GM23338 (cell line): ENCODE measurements at regions not wholly inside any gene's neighbourhood (a gene's known extent, or its start where the extent isn't known, plus 50 kb on each side); places are given as distances from the start of the nearest gene placed in this dataset.

Source experiments
- ATAC-seq: fragments of 200-7000 bp; cut with Tn5 transposase; 3 replicates; pipeline ENCODE4 v1.9.1; 2020
- DNase-seq: peaks from one replicate; pipeline ENCODE4 v3.0.0-alpha.2; 2015; ENCODE audit warnings: low spot score
- H2AFZ ChIP-seq: fragments of 200-600 bp; sonication (generic); 2 replicates; pipeline ENCODE4 v1.8.0; 2016; ENCODE audit warnings: antibody characterized with exemption, mild to moderate bottlenecking, moderate library complexity
- H3F3A ChIP-seq: fragments of 200-600 bp; sonication (generic); replicated peaks from 2 replicates; pipeline ENCODE4 v1.8.0; 2017; ENCODE audit warnings: antibody characterized with exemption, mixed run types, low read depth
- H3K27ac ChIP-seq: fragments of 200-600 bp; sonication (generic); 2 replicates; pipeline ENCODE4 v1.6.1; 2016; ENCODE audit warnings: low read depth
- H3K27me3 ChIP-seq: fragments of 200-600 bp; sonication (generic); 2 replicates; pipeline ENCODE4 v1.8.0; 2016; ENCODE audit warnings: mild to moderate bottlenecking, mixed run types, moderate library complexity; ENCODE audit not compliant: insufficient read depth
- H3K36me3 ChIP-seq: fragments of 200-600 bp; sonication (generic); 2 replicates; pipeline ENCODE4 v1.8.0; 2016; ENCODE audit warnings: mild to moderate bottlenecking; ENCODE audit not compliant: insufficient read depth
- H3K4me1 ChIP-seq: fragments of 200-600 bp; sonication (generic); 2 replicates; pipeline ENCODE4 v1.8.0; 2016; ENCODE audit warnings: mild to moderate bottlenecking, moderate library complexity; ENCODE audit not compliant: insufficient read depth
- H3K4me2 ChIP-seq: fragments of 200-600 bp; sonication (generic); 2 replicates; pipeline ENCODE4 v1.7.1; 2017; ENCODE audit warnings: mixed run types
- H3K4me3 ChIP-seq: fragments of 200-600 bp; sonication (generic); 2 replicates; pipeline ENCODE4 v1.6.1; 2016; ENCODE audit warnings: mixed run types
- H3K79me2 ChIP-seq: fragments of 200-600 bp; sonication (generic); replicated peaks from 2 replicates; pipeline ENCODE4 v1.8.0; 2017; ENCODE audit warnings: mild to moderate bottlenecking; ENCODE audit not compliant: insufficient read depth
- H3K9me2 ChIP-seq: fragments of 200-600 bp; sonication (generic); 2 replicates; pipeline ENCODE4 v1.8.0; 2017; ENCODE audit not compliant: insufficient read depth
- H4K20me1 ChIP-seq: fragments of 200-600 bp; sonication (generic); replicated peaks from 2 replicates; pipeline ENCODE4 v1.8.0; 2017; ENCODE audit warnings: mild to moderate bottlenecking; ENCODE audit not compliant: insufficient read depth
- H3K27ac Mint-ChIP-seq: 2 replicates; pipeline ENCODE4 v1.8.0; 2020; ENCODE audit warnings: inconsistent platforms, mild to moderate bottlenecking, moderate library complexity, mixed read lengths
- H3K27me3 Mint-ChIP-seq: 3 replicates; pipeline ENCODE4 v1.8.0; 2022; ENCODE audit warnings: low read depth, mild to moderate bottlenecking, moderate library complexity, mixed read lengths, inconsistent platforms; ENCODE audit not compliant: insufficient read depth, poor library complexity
- H3K36me3 Mint-ChIP-seq: 3 replicates; pipeline ENCODE4 v1.8.0; 2021; ENCODE audit warnings: low read depth, mild to moderate bottlenecking, inconsistent platforms, moderate library complexity, mixed read lengths
- H3K4me1 Mint-ChIP-seq: 3 replicates; pipeline ENCODE4 v1.8.0; 2020; ENCODE audit warnings: mild to moderate bottlenecking, inconsistent platforms, mixed read lengths
- H3K4me3 Mint-ChIP-seq: 3 replicates; pipeline ENCODE4 v1.8.0; 2021; ENCODE audit warnings: moderate library complexity, mild to moderate bottlenecking, inconsistent platforms, mixed read lengths
- H3K9me3 Mint-ChIP-seq: 3 replicates; pipeline ENCODE4 v1.8.0; 2020; ENCODE audit warnings: moderate library complexity, mild to moderate bottlenecking, inconsistent platforms, mixed read lengths
- CREB1 ChIP-seq: fragments of 250-450 bp; sonication (Bioruptor Pico); IDR thresholded peaks from 2 replicates; pipeline ENCODE4 v1.5.0; 2020; ENCODE audit warnings: low read depth, mild to moderate bottlenecking, moderate library complexity
- CTCF ChIP-seq, 2 experiments: fragments of 200-600 bp in 1 of 2; sonication (generic) in 1 of 2; conservative IDR thresholded peaks; 2 replicates each; pipeline versions ENCODE4 v1.5.1 to v1.6.1; 2016 to 2017; ENCODE audit warnings: antibody characterized with exemption in 2 of 2, low read depth in 2 of 2, mild to moderate bottlenecking in 2 of 2, moderate library complexity in 1 of 2
- ETS1 ChIP-seq: IDR thresholded peaks from 2 replicates; pipeline ENCODE4 v1.6.1; 2016; ENCODE audit warnings: antibody characterized with exemption
- EZH2 ChIP-seq: fragments of 200-600 bp; sonication (generic); IDR thresholded peaks from one replicate; pipeline ENCODE4 v1.8.0; 2017; ENCODE audit warnings: antibody characterized with exemption, mild to moderate bottlenecking, low read depth; ENCODE audit not compliant: unreplicated experiment
- EZH2phosphoT487 ChIP-seq: fragments of 200-600 bp; sonication (generic); IDR thresholded peaks from one replicate; pipeline ENCODE4 v1.8.1; 2018; ENCODE audit warnings: antibody characterized with exemption; ENCODE audit not compliant: unreplicated experiment
- JUNB ChIP-seq: IDR thresholded peaks from one replicate; pipeline ENCODE4 v1.6.1; 2016; ENCODE audit warnings: antibody characterized with exemption; ENCODE audit not compliant: unreplicated experiment
- NANOG ChIP-seq: IDR thresholded peaks from 2 replicates; pipeline ENCODE4 v1.6.1; 2016; ENCODE audit warnings: antibody characterized with exemption, borderline replicate concordance
- POLR2AphosphoS5 ChIP-seq: IDR thresholded peaks from 2 replicates; pipeline ENCODE4 v1.6.1; 2016; ENCODE audit warnings: antibody characterized with exemption, low read depth
- REST ChIP-seq: IDR thresholded peaks from one replicate; pipeline ENCODE4 v1.6.1; 2018; ENCODE audit warnings: antibody characterized with exemption; ENCODE audit not compliant: unreplicated experiment
- STAT1 ChIP-seq: IDR thresholded peaks from one replicate; pipeline ENCODE4 v1.6.1; 2016; ENCODE audit warnings: antibody characterized with exemption; ENCODE audit not compliant: unreplicated experiment
- ZNF114 ChIP-seq: fragments of 250-450 bp; sonication (Bioruptor Pico); IDR thresholded peaks from 2 replicates; pipeline ENCODE4 v1.5.0; 2020; ENCODE audit warnings: mild to moderate bottlenecking, moderate library complexity
- ZNF331 ChIP-seq: fragments of 250-450 bp; sonication (Bioruptor Pico); IDR thresholded peaks from 2 replicates; pipeline ENCODE4 v1.5.0; 2020; ENCODE audit warnings: low read depth, mild to moderate bottlenecking, moderate library complexity
- ZNF462 ChIP-seq: fragments of 250-450 bp; sonication (Bioruptor Pico); IDR thresholded peaks from 2 replicates; pipeline ENCODE4 v1.5.0; 2020; ENCODE audit warnings: mild to moderate bottlenecking, moderate library complexity

DNA sequence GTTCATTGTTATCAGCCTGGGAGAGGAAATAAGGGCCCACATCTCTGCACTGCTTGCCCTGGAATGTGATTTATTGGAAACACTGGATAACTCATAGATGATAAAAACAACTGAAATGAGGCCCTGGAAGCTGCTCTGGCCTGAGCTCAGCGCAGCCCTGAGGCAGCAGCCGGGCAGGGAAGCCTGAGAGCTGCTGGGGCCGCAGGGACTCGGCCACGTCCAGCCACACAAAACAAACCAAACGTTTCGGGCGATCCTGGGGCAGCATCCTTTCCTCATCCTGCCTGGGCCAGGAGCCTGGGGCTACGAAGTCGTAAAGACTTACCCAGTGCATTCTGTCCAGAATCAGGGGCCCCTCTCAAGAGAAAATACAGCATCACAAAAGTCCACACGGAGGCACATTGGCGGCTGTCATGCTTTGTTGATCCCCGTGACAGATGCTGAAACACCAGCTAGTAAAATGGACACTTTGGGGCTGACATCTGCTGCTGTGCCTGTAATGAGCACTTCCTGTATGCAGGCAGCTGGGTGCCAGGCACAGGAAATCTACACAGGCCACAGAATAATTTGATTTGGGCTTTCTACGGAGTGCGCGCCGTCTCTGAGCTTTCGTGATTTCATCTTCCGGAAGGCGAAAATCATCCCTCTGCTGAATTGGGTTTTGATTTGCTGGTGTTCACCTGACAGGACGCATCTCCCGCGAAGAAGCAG is 250.6 kb downstream of the EIPR1 start:
- H3K27ac ChIP-seq, result no peak overlapping the region
- H3K4me3 Mint-ChIP-seq, result no peak overlapping the region
- H4K20me1 ChIP-seq, result no peaks in the 10 kb centered on the region
- no peaks in the 10 kb centered on the region for H3F3A ChIP-seq
- no peaks in the 10 kb centered on the region for H3K9me2 ChIP-seq
- H3K4me3 ChIP-seq, result no peak overlapping the region
- no peak overlapping the region for H3K27ac Mint-ChIP-seq
- DNase-seq (no peak), ATAC-seq (no peak)
- H3K4me1 Mint-ChIP-seq, result peaks cover 12% of the 10 kb centered on the region
- TF ChIP-seq STAT1 (no peak), CREB1 (CRISPR knock-in tag) (no peak), CTCF (conservative IDR thresholded peaks at IDR 0.05; ENCODE audit: low read depth in 2 of 2) (no peak), ZNF331 (CRISPR knock-in tag) (no peak), ETS1 (no peak), EZH2 (no peak), POLR2AphosphoS5 (no peak), JUNB (no peak), EZH2phosphoT487 (no peak), REST (no peak), ZNF462 (CRISPR knock-in tag) (no peak), NANOG (no peak), ZNF114 (no peak)
- no peaks in the 10 kb centered on the region; the same call in 1 of the 2 replicates for H3K4me1 ChIP-seq
- H2AFZ ChIP-seq, result no peak overlapping the region
- no peak overlapping the region for H3K4me2 ChIP-seq
- no peaks in the 10 kb centered on the region for H3K36me3 Mint-ChIP-seq
- H3K27me3 Mint-ChIP-seq, result peaks cover 2% of the 10 kb centered on the region
- H3K79me2 ChIP-seq, result no peaks in the 10 kb centered on the region
- no peaks in the 10 kb centered on the region for H3K36me3 ChIP-seq
- H3K9me3 Mint-ChIP-seq, result no peaks in the 10 kb centered on the region; the same call in 2 of the 3 replicates
- no peaks in the 10 kb centered on the region for H3K27me3 ChIP-seq
